ENCODE measurements at regions not wholly inside any gene's neighbourhood (a gene's known extent, or its start where the extent isn't known, plus 50 kb on each side); places are given as distances from the start of the nearest gene placed in this dataset.

GRCh38 chr11:59289356-59290181, 69.1 kb upstream of the OR5AN1 start:
- no peak for TF ChIP-seq CTCF (IDR thresholded peaks at IDR 0.05)
- no peak for TF ChIP-seq POLR2AphosphoS5 (IDR thresholded peaks at IDR 0.05)
- TF ChIP-seq POLR2A (IDR thresholded peaks at IDR 0.05), result no peak
